DND-41 (cell line): ENCODE measurements at regions not wholly inside any gene's neighbourhood (a gene's known extent, or its start where the extent isn't known, plus 50 kb on each side); places are given as distances from the start of the nearest gene placed in this dataset.

Experiments
- ATAC-seq: fragments of 200-7000 bp; cut with Tn5 transposase; 3 replicates; pipeline ENCODE4 v1.9.1; 2021; ENCODE audit warnings: low read depth; ENCODE audit not compliant: insufficient read depth
- DNase-seq: peaks from one replicate; pipeline ENCODE4 v3.0.0-alpha.2; 2020
- H2AFZ ChIP-seq: 2 replicates; pipeline ENCODE4 v1.6.0; 2012; ENCODE audit warnings: low read depth, low read length
- H3K27ac ChIP-seq: 2 replicates; pipeline ENCODE4 v1.5.1; 2012; ENCODE audit warnings: low read length, inconsistent platforms
- H3K27me3 ChIP-seq: fragments of 200-600 bp; sonication (generic); 2 replicates; pipeline ENCODE4 v1.6.0; 2012; ENCODE audit warnings: low read length, mild to moderate bottlenecking, inconsistent platforms; ENCODE audit not compliant: insufficient read depth, poor library complexity
- H3K36me3 ChIP-seq: 2 replicates; pipeline ENCODE4 v1.5.1; 2012; ENCODE audit warnings: low read length, inconsistent platforms; ENCODE audit not compliant: insufficient read depth
- H3K4me1 ChIP-seq: 2 replicates; pipeline ENCODE4 v1.5.1; 2012; ENCODE audit warnings: mild to moderate bottlenecking, low read length; ENCODE audit not compliant: insufficient read depth
- H3K4me2 ChIP-seq: 2 replicates; pipeline ENCODE4 v1.6.0; 2012; ENCODE audit warnings: mild to moderate bottlenecking, moderate library complexity, low read length, inconsistent platforms; ENCODE audit not compliant: insufficient read depth
- H3K4me3 ChIP-seq, 2 experiments: fragments of 200-600 bp in 1 of 2; shearing (Covaris generic) in 1 of 2; 2 replicates each; pipeline ENCODE4 v1.5.1; 2012 to 2016; ENCODE audit warnings: inconsistent platforms in 2 of 2, low read length in 2 of 2, mild to moderate bottlenecking in 2 of 2, low read depth in 1 of 2, moderate library complexity in 1 of 2
- H3K79me2 ChIP-seq: 2 replicates; pipeline ENCODE4 v1.6.0; 2012; ENCODE audit warnings: low read length, inconsistent platforms; ENCODE audit not compliant: insufficient read depth
- H3K9ac ChIP-seq: 2 replicates; pipeline ENCODE4 v1.6.0; 2012; ENCODE audit warnings: low read depth, mild to moderate bottlenecking, inconsistent platforms, low read length, moderate library complexity
- H3K9me3 ChIP-seq: 2 replicates; pipeline ENCODE4 v1.5.1; 2012; ENCODE audit warnings: low read length, moderate library complexity, mild to moderate bottlenecking, inconsistent platforms; ENCODE audit not compliant: insufficient read depth, severe bottlenecking
- H4K20me1 ChIP-seq: 2 replicates; pipeline ENCODE4 v1.6.0; 2012; ENCODE audit warnings: low read length; ENCODE audit not compliant: insufficient read depth
- EZH2 ChIP-seq: IDR thresholded peaks from 3 replicates; pipeline ENCODE4 v1.6.1; 2012; ENCODE audit warnings: borderline replicate concordance, low read depth, mild to moderate bottlenecking, moderate library complexity, low read length, inconsistent platforms; ENCODE audit not compliant: severe bottlenecking
- TF ChIP-seq, protein P1 (sequence below): IDR thresholded peaks from 2 replicates; pipeline ENCODE4 v1.5.1; 2012; ENCODE audit warnings: borderline replicate concordance, low read length, moderate library complexity, mild to moderate bottlenecking; ENCODE audit not compliant: poor library complexity, severe bottlenecking; ENCODE audit errors: extremely low read depth

DNA sequence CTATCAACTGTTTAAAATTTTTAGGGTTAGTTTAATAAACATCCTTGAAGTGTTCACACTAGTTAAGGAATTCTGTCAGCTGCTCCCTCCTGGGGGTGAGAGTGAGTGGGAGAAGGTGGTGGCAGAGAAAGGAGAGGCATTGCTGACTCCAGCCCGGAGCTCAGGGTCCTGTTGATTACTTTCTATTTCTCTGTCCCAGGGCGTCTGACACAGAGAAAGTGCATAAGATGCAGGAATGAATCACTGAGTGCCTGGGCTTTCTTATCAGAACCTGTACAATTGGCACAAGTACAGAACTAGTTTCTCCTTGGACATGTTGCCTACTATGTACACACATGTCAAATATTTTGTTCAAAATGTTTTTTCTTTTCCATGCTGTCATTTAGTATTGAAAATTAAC, 410.8 kb upstream of the COBL start:
- Histone ChIP-seq H2AFZ (no peak overlapping the region), H3K4me1 (no peaks in the 10 kb centered on the region), H4K20me1 (no peaks in the 10 kb centered on the region), H3K4me3 (no peak overlapping the region), H3K27ac (no peak overlapping the region), H3K27me3 (no peaks in the 10 kb centered on the region), H3K79me2 (no peaks in the 10 kb centered on the region), H3K36me3 (no peaks in the 10 kb centered on the region), H3K4me2 (no peak overlapping the region), H3K9ac (no peak overlapping the region), H3K9me3 (no peaks in the 10 kb centered on the region)
- DNase-seq (no peak), ATAC-seq (no peak)
- TF ChIP-seq, protein P1, sequence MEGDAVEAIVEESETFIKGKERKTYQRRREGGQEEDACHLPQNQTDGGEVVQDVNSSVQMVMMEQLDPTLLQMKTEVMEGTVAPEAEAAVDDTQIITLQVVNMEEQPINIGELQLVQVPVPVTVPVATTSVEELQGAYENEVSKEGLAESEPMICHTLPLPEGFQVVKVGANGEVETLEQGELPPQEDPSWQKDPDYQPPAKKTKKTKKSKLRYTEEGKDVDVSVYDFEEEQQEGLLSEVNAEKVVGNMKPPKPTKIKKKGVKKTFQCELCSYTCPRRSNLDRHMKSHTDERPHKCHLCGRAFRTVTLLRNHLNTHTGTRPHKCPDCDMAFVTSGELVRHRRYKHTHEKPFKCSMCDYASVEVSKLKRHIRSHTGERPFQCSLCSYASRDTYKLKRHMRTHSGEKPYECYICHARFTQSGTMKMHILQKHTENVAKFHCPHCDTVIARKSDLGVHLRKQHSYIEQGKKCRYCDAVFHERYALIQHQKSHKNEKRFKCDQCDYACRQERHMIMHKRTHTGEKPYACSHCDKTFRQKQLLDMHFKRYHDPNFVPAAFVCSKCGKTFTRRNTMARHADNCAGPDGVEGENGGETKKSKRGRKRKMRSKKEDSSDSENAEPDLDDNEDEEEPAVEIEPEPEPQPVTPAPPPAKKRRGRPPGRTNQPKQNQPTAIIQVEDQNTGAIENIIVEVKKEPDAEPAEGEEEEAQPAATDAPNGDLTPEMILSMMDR, result no peak
- TF ChIP-seq EZH2, result no peak

DNA sequence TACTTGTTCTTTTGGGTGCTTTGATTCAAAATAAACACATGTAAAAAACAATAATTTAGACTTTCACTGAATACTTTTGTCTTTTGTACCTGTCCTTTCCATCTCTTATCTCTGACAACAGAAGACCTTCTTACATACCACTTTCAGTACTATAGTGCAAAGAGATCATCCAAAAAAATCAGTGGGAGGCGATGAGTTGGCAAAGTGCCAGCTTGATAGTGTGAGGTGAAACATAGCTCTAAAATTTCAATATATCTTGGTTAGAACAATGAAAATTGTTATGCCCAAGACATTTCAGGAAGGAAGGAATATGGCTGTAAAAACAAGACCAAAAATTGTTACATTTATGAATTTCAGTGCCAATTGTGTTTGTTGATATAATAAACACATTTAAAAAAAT, 390.2 kb upstream of the COBL start:
- H3K4me3 ChIP-seq, result no peak overlapping the region
- H4K20me1 ChIP-seq, result no peaks in the 10 kb centered on the region
- H3K4me1 ChIP-seq, result no peaks in the 10 kb centered on the region
- H3K79me2 ChIP-seq, result no peaks in the 10 kb centered on the region
- no peak for DNase-seq
- no peaks in the 10 kb centered on the region for H3K36me3 ChIP-seq
- no peak overlapping the region for H3K4me2 ChIP-seq
- no peak for ATAC-seq
- H3K9me3 ChIP-seq, result no peaks in the 10 kb centered on the region
- no peak overlapping the region for H2AFZ ChIP-seq
- H3K27me3 ChIP-seq, result no peaks in the 10 kb centered on the region
- H3K9ac ChIP-seq, result no peak overlapping the region
- H3K27ac ChIP-seq, result no peak overlapping the region
- TF ChIP-seq, protein P1, result no peak
- TF ChIP-seq EZH2, result no peak

DNA sequence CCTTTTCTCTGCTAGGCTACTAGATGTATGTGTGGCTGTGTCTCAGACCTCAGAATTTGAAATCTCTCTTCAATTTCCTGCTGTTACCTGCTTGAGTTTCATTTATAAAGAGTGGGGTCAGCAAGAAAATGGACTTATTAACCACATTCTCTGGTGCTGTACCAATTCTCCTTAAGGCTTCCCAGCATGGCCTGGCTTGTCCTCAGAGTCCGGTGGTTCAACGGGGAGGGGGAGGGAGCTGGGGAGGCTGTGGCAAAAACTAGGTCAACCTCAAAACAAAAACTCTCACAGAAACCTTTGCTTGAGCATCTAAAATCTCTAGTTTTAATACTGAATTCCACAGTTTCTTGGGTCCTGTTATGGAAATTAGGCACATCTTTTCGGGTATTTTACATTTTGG, 389.1 kb upstream of the COBL start:
- no peak overlapping the region for H3K27ac ChIP-seq
- H2AFZ ChIP-seq, result no peak overlapping the region
- H3K9ac ChIP-seq, result no peak overlapping the region
- no peaks in the 10 kb centered on the region for H3K4me1 ChIP-seq
- DNase-seq, result no peak
- H3K9me3 ChIP-seq, result no peaks in the 10 kb centered on the region
- no peak overlapping the region for H3K4me2 ChIP-seq
- no peak for ATAC-seq
- no peaks in the 10 kb centered on the region for H3K27me3 ChIP-seq
- no peak overlapping the region for H3K4me3 ChIP-seq
- H3K79me2 ChIP-seq, result no peaks in the 10 kb centered on the region
- no peaks in the 10 kb centered on the region for H3K36me3 ChIP-seq
- TF ChIP-seq, protein P1, result no peak
- TF ChIP-seq EZH2, result no peak
- H4K20me1 ChIP-seq, result no peaks in the 10 kb centered on the region

DNA sequence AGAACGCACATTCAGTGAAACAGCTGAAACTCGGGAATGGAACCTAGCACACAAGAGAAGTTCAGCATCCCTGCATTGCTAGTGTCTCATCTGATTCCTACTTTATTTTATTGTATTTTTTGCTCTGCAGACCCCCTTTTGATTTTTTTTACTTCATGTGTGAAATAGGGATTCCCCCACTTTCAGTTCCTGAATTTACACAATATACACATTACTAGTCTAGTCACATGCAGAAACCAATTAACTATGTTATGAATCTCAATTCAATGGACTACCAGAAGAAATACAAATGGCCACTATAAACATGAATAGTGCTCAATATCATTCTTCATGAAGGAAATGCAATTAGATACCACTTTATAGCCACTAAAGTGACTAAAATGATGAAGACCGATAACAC, 386.1 kb upstream of the COBL start:
- no peak for TF ChIP-seq EZH2
- TF ChIP-seq, protein P1, result no peak
- H3K36me3 ChIP-seq, result no peaks in the 10 kb centered on the region
- no peaks in the 10 kb centered on the region for H3K9me3 ChIP-seq
- no peaks in the 10 kb centered on the region for H3K27me3 ChIP-seq
- no peak overlapping the region for H3K9ac ChIP-seq
- H3K79me2 ChIP-seq, result no peaks in the 10 kb centered on the region
- ATAC-seq (no peak), DNase-seq (no peak)
- H4K20me1 ChIP-seq, result no peaks in the 10 kb centered on the region
- H3K4me3 ChIP-seq, result no peak overlapping the region
- H3K4me2 ChIP-seq, result no peak overlapping the region
- H3K4me1 ChIP-seq, result no peaks in the 10 kb centered on the region
- H3K27ac ChIP-seq, result no peak overlapping the region
- no peak overlapping the region for H2AFZ ChIP-seq
